ENCODE measurements at regions not wholly inside any gene's neighbourhood (a gene's known extent, or its start where the extent isn't known, plus 50 kb on each side); places are given as distances from the start of the nearest gene placed in this dataset.

GRCh38 chr13:107438251-107438650 lies 777.1 kb downstream of the LIG4 start:
- H3K4me3 ChIP-seq (ENCODE audit: low read depth, low read length) = no peak overlapping the region

GRCh38 chr13:107434347-107434746 lies 781.0 kb downstream of the LIG4 start:
- no peak overlapping the region for H3K4me3 ChIP-seq (ENCODE audit: low read depth, low read length)

- no peak overlapping the region for H3K4me3 ChIP-seq (ENCODE audit: low read depth, low read length)
Measured at GRCh38 chr13:107427536-107427935, 787.8 kb downstream of the LIG4 start.

GRCh38 chr13:107422421-107422820 lies 792.9 kb downstream of the LIG4 start:
- no peak overlapping the region for H3K4me3 ChIP-seq (ENCODE audit: low read depth, low read length)

DNA sequence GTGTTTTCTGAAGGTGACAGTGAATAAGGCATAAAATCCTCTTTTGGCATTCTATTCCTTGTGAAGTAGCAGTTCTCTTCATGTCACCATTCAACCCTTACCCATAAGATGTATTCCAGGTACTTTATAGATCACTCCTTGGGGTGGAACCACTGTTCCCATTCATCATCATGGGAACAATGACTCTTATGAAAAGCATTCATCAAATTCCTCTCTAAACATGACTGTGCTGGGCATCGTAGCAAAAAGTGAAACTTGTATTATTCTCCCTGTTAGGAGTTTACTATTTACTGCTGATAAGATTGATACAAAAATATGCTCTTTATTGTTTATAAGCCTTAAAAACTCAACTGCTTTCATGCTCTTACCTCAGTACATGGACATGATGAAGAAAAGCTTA lies 793.4 kb downstream of the LIG4 start:
- H3K4me3 ChIP-seq (ENCODE audit: low read depth, low read length) = no peak overlapping the region

- no peak overlapping the region for H3K4me3 ChIP-seq (ENCODE audit: low read depth, low read length)
Measured at GRCh38 chr13:107421028-107421427, 794.3 kb downstream of the LIG4 start.

DNA sequence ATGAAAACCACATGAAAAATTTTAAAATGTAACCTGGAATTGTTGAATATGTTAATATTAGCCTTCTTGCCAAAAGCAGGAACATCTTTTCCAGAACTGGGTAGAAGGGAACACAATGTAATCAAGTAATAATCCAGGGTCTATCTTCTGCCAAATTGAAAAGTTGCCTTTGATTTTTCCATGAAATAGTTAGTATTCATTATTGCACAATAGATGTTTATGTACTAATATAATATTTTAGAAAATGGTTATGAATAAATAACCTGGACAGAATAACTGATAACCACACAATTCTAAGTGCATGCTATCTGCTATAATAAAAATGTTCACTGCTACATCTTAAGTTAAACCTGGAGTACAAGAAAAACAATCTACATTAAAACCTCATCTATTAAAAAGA lies 802.3 kb downstream of the LIG4 start:
- no peak overlapping the region for H3K4me3 ChIP-seq (ENCODE audit: low read depth, low read length)

DNA sequence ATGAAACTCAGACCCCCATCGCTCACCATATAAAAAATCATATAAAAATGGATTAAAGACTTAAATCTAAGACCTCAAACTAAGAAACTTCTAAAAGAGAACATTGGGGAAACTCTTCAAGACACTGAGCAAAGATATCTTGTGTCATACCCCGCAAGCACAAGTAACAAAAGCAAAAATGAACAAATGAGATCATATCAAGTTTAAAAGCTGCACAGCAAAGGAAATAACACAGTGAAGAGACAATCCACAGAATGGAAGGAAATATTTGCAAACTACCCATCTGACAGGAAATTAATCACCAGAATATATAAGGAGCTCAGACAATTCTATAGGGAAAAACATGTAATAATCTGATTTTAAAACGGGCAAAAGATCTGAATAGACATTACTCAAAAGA lies 808.3 kb downstream of the LIG4 start:
- H3K4me3 ChIP-seq (ENCODE audit: low read depth, low read length) = no peak overlapping the region

DNA sequence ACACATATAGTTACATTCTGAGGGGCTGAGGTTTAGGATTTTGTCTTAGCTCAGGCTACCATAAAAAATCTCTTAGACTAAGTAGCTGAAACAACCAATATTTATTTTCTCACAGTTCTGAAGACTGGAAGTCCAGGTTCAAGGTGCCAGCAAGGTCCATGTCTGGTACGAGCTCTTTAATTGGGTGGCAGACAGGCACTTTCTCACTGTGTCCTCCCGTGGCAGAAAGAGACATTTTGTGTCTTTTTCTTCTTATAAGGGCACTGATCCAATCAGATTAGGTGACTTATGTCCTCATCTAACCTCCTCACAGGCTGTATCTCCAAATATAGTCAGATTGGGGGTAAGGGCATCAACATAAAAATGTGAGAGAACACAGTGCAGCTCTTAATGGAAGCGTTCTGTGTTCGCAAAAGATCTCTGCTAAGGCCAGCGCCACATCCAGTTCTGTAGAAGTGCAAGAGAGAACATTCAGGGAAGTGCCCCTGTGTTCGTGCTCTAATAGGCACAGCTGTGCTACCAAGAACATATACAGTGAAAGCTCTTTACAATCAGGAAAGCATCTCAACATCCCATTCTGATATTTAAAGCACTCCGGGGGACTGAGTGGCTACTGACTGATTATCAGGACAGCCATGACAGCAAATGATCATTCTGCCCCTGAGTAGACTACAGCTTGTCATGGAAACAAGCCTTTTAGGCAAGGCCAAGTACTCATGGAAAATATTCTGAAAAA lies 819.2 kb downstream of the LIG4 start:
- H3K4me3 ChIP-seq (ENCODE audit: low read depth, low read length) = no peak overlapping the region

DNA sequence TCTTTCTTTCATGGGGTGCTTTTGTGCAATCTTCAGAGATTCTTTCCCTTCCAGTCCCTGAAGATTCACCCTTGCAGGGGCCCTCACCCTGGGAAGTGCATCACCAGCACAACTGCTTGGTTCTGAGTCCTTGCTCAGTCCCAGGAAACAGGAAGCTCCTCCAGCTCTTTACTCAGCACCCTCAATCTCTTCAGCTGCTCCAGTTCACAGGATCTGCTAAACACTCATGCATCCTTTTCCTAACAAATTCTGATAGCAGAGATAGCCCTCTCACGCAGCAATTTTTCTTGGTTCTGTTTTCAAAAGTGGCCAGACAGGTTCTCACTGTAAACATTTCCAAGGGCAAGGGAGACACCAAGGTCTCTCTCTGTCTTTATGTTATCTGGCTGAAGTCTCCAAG lies 823.1 kb downstream of the LIG4 start:
- H3K4me3 ChIP-seq (ENCODE audit: low read depth, low read length) = no peak overlapping the region

DNA sequence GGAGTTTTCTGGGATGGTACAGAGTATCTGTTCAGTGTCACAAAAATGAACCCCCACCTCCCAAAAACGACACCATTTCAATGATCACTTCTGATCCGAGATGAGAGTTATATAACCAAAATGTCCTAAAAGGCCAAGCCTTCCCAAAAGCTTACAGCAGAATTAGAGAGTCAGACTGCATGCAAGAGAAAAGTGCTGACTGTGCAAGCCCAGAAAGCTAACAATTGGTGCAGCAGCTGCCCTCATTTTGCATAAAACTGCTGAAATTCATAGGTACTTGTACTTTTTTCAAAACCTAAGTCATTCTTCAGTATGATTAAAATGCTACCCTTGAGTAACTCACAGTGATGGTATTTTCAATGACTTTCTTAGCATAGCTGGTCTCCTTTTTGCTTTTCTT lies 819.6 kb upstream of the ARGLU1 start:
- no peak overlapping the region for H3K4me3 ChIP-seq (ENCODE audit: low read depth, low read length)

GRCh38 chr13:107379407-107380155 lies 811.6 kb upstream of the ARGLU1 start:
- H3K4me3 ChIP-seq (ENCODE audit: low read depth, low read length) = no peak overlapping the region

- H3K4me3 ChIP-seq (ENCODE audit: low read depth, low read length) = no peak overlapping the region
Measured at GRCh38 chr13:107376341-107377125, 808.6 kb upstream of the ARGLU1 start.

DNA sequence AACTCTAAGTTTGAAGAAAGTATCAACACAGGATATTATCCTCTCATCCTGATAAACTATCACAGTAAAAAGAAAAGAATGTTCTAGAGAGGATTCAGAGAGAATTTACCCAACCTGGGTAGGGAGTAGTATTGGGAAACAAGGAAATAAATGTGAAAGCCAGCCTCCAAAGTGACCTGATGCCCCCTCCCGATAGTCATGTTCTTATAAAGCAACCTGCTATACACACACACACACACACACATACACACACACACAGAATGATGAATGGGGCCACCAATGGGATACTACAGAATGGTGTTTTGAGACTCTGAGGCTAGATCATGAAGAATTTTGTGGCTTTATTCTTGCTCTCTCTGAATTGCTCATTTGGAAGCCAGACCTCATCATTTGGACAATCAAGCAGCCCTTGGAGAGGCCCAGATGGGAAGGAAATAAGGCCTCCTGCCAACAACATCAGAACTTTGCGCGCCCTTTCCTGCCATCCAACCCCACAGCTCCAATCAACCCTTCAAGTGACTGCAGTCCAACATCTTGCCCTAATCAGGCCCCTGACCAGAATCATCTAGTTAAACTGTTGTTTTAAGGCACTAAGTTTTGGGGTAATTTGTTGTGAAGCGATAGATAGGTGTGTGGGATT lies 807.9 kb upstream of the ARGLU1 start:
- H3K4me3 ChIP-seq (ENCODE audit: low read depth, low read length) = no peak overlapping the region

DNA sequence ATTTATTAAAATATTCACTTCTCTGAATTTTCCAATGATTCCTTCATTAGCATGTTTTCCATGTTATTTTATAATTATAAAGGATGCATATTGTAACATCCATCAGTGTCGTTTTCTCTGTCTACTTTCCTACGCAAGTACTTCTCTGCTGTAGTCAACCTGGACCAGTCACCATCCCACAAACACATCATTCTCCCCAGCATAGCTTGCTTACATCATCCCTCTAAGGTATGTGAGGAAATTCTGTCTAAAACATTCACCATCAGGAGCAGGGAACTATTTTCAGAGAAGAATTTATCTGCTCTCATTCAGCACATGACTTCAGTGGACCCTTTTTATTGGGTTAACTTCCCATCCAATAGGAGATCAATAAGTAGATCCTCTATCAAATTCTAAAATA lies 806.1 kb upstream of the ARGLU1 start:
- H3K4me3 ChIP-seq (ENCODE audit: low read depth, low read length) = no peak overlapping the region

- no peak overlapping the region for H3K4me3 ChIP-seq (ENCODE audit: low read depth, low read length)
Measured at GRCh38 chr13:107373551-107373950, 805.6 kb upstream of the ARGLU1 start.

- H3K4me3 ChIP-seq (ENCODE audit: low read depth, low read length) = no peak overlapping the region
Measured at GRCh38 chr13:107370015-107370785, 802.3 kb upstream of the ARGLU1 start.

DNA sequence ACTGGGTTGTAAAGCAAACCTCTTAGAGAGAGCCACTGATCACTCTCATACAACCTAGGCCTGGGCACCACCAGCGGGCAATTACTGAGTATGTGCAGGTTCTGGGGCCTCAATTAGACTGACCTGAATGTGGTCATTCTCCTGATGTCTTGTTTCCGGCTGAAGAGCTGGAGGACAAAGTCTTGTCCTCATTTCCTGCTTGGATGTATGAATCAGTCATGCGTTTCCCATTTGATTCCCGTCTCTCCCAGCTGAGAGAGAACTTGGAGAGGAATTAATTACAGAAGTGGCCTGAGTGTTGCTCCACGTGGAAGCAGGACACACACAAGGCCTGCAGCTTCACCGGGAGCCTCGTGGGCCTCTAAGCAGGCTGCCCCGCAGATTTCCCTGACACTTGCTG lies 799.3 kb upstream of the ARGLU1 start:
- H3K4me3 ChIP-seq (ENCODE audit: low read depth, low read length) = no peak overlapping the region

- H3K4me3 ChIP-seq (ENCODE audit: low read depth, low read length) = no peak overlapping the region
Measured at GRCh38 chr13:107365466-107366215, 797.7 kb upstream of the ARGLU1 start.

- H3K4me3 ChIP-seq (ENCODE audit: low read depth, low read length) = no peak overlapping the region
Measured at GRCh38 chr13:107364658-107365057, 796.7 kb upstream of the ARGLU1 start.

All from iPS-11a (cell line).